ENCODE measurements at regions not wholly inside any gene's neighbourhood (a gene's known extent, or its start where the extent isn't known, plus 50 kb on each side); places are given as distances from the start of the nearest gene placed in this dataset.

DNA sequence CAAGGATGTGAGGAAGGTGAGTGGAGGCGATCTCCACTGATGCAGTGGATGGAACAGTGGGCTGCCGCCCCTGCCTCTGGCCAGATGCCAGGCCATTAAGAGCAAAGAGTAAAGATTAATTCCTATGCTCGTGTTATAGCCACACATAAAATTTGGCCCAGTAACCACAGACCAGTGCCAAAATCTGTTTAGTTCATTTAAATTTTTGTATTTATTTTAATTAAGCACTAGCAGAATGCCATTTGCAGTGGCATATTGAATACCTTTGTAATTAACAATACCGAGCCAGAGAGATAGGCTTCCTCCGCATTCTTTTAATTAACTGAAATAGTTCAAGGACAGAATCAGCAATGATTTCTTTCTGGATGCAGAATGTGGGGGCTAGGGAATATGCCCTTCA lies 179.8 kb downstream of the MED10 start:
- TF ChIP-seq CTCF (conservative IDR thresholded peaks at IDR 0.05 in 1 of 2, IDR thresholded peaks at IDR 0.05 in 1 of 2; ENCODE audit: low read depth in 1 of 2, low read length in 2 of 2) (no peak), EZH2 (IDR thresholded peaks at IDR 0.05; ENCODE audit: low read length, missing control alignments) (no peak)

Measured in fibroblast of lung (primary cell).